C4-2B (cell line): ENCODE measurements at regions not wholly inside any gene's neighbourhood (a gene's known extent, or its start where the extent isn't known, plus 50 kb on each side); places are given as distances from the start of the nearest gene placed in this dataset.

Source experiments
- CTCF ChIP-seq: fragments of 450-650 bp; conservative IDR thresholded peaks from 2 replicates; pipeline ENCODE4 v1.5.1; 2017; ENCODE audit warnings: mild to moderate bottlenecking
- ZFX ChIP-seq: fragments of 450-650 bp; IDR thresholded peaks from 2 replicates; pipeline ENCODE4 v1.6.1; 2017

GRCh38 chr1:30417701-30418046, 305.7 kb downstream of the MATN1 start:
- TF ChIP-seq CTCF (no peak), ZFX (no peak)
